ENCODE measurements at regions not wholly inside any gene's neighbourhood (a gene's known extent, or its start where the extent isn't known, plus 50 kb on each side); places are given as distances from the start of the nearest gene placed in this dataset.

GRCh38 chr7:114138587-114138986 is 219.8 kb upstream of the PPP1R3A start:
- H3K4me3 ChIP-seq (ENCODE audit: low read depth, low read length): no peak overlapping the region
- no peak for DNase-seq (ENCODE audit: low read depth)
- TF ChIP-seq, protein P1, sequence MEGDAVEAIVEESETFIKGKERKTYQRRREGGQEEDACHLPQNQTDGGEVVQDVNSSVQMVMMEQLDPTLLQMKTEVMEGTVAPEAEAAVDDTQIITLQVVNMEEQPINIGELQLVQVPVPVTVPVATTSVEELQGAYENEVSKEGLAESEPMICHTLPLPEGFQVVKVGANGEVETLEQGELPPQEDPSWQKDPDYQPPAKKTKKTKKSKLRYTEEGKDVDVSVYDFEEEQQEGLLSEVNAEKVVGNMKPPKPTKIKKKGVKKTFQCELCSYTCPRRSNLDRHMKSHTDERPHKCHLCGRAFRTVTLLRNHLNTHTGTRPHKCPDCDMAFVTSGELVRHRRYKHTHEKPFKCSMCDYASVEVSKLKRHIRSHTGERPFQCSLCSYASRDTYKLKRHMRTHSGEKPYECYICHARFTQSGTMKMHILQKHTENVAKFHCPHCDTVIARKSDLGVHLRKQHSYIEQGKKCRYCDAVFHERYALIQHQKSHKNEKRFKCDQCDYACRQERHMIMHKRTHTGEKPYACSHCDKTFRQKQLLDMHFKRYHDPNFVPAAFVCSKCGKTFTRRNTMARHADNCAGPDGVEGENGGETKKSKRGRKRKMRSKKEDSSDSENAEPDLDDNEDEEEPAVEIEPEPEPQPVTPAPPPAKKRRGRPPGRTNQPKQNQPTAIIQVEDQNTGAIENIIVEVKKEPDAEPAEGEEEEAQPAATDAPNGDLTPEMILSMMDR (IDR thresholded peaks at IDR 0.05; ENCODE audit: insufficient read depth, low read depth, low read length, missing control alignments): no peak

GRCh38 chr7:114133717-114134116 is 214.9 kb upstream of the PPP1R3A start:
- DNase-seq (ENCODE audit: low read depth): no peak
- H3K4me3 ChIP-seq (ENCODE audit: low read depth, low read length): no peak overlapping the region
- TF ChIP-seq, protein P1 (IDR thresholded peaks at IDR 0.05; ENCODE audit: insufficient read depth, low read depth, low read length, missing control alignments): no peak

DNA sequence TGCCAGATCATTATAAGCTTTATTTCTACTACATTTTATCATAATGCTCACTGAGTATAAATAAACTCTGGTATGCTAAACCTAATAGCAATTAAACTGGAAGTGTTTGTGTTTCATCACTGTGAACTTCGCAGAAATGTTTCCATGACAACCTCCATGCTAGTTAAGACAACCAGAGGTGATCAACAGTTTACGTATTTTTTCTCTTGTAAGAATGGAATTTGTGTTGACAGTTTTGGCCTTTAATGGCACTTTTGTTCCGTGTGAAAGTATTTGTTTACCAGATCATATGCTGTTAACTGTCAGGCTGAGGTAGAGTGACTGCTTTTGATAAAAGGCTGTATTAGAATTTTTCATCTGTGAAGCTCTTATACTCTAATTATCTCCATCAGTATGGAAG is 212.1 kb upstream of the PPP1R3A start:
- DNase-seq (ENCODE audit: low read depth): no peak
- TF ChIP-seq, protein P1 (IDR thresholded peaks at IDR 0.05; ENCODE audit: insufficient read depth, low read depth, low read length, missing control alignments): no peak
- no peak overlapping the region for H3K4me3 ChIP-seq (ENCODE audit: low read depth, low read length)

DNA sequence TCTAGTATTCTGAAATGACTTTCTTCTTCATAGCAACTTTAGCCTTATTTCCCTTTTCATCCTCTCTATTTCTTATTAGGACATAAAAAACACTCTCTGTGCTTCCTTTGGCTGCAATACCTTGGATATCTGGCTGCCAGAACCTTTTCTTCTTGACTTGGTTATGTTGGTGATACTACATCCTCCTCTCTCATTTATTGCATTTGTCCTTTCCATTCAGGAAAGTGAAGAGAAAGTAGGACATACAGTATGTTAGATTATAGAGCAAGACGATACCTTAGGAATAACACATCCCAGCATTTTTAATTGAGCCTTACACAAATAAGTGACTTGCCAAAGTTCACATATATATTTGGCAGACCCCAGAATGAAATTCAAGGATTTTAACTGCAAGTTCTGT is 210.1 kb upstream of the PPP1R3A start:
- no peak for DNase-seq (ENCODE audit: low read depth)
- H3K4me3 ChIP-seq (ENCODE audit: low read depth, low read length): no peak overlapping the region
- TF ChIP-seq, protein P1 (IDR thresholded peaks at IDR 0.05; ENCODE audit: insufficient read depth, low read depth, low read length, missing control alignments): no peak

DNA sequence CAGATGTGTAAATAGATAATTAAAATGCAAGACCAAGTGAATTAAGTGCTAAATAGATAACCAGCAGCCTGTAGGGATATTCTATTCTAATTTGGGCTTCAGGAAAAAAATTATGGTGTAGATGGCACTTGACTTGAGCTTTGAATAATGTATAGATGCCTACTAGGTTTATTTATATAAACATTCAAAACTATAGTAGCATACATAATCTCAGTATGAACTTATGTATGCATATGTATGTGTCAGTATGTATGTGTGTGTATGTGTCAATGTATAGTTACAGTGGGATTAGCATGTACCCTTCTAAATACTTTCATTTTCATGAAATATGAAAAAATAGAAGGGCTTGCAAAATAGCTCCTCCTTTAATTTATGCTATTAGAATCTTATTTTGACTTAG is 207.3 kb upstream of the PPP1R3A start:
- TF ChIP-seq, protein P1 (IDR thresholded peaks at IDR 0.05; ENCODE audit: insufficient read depth, low read depth, low read length, missing control alignments): no peak

DNA sequence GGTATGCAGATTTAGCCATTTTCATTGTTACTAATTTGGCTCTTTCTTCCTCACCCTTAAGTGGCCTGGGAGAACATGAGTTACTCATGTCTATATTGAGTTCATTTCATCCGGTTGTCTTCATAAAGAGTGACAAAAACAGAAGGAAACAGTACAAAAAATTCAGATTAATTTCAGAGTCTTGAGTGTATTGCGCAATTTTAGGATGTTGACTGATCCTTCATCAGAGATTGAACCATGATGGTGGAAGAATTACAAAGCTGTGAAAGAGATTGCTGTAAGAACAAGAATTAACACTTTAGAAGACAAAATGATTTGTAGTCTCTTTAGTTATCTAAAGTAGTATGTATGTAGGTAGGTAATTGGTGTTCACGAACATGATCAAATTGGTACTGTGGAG is 194.0 kb upstream of the PPP1R3A start:
- H3K4me3 ChIP-seq (ENCODE audit: low read depth, low read length): no peak overlapping the region
- no peak for DNase-seq (ENCODE audit: low read depth)
- TF ChIP-seq, protein P1 (IDR thresholded peaks at IDR 0.05; ENCODE audit: insufficient read depth, low read depth, low read length, missing control alignments): no peak

More for the DNA sequence above, 207.3 kb upstream of the PPP1R3A start:
- H3K4me3 ChIP-seq (ENCODE audit: low read depth, low read length): no peak overlapping the region
- DNase-seq (ENCODE audit: low read depth): no peak

DNA sequence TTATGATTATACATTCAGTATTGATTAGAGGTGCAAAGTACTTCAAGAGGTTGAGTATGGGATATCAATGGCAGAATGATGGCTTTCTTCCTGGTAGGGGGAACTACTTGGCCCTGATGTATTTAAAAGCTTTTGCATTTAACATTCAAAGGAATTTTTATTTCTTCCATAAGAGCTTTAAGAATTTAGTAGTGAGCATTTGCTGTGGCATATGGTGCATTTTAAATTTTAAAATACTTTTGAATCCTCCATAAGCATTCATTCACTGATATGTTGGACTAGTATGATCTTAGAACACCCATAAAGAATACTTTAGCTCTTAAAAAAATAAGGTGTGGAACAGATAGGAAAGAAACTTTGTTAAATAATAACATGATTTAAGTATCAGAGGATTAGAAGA is 191.9 kb upstream of the PPP1R3A start:
- DNase-seq (ENCODE audit: low read depth): no peak
- H3K4me3 ChIP-seq (ENCODE audit: low read depth, low read length): no peak overlapping the region
- TF ChIP-seq, protein P1 (IDR thresholded peaks at IDR 0.05; ENCODE audit: insufficient read depth, low read depth, low read length, missing control alignments): no peak

Data from GM12865 (cell line).